ENCODE measurements at regions not wholly inside any gene's neighbourhood (a gene's known extent, or its start where the extent isn't known, plus 50 kb on each side); places are given as distances from the start of the nearest gene placed in this dataset.

- TF ChIP-seq CTCF (IDR thresholded peaks at IDR 0.05 in 4 of 5, conservative IDR thresholded peaks at IDR 0.05 in 1 of 5) (no peak), POLR2A (IDR thresholded peaks at IDR 0.05) (no peak)
Measured at GRCh38 chr1:101101360-101101759, 75.8 kb upstream of the DPH5 start.
